ENCODE measurements at regions not wholly inside any gene's neighbourhood (a gene's known extent, or its start where the extent isn't known, plus 50 kb on each side); places are given as distances from the start of the nearest gene placed in this dataset.

DNA sequence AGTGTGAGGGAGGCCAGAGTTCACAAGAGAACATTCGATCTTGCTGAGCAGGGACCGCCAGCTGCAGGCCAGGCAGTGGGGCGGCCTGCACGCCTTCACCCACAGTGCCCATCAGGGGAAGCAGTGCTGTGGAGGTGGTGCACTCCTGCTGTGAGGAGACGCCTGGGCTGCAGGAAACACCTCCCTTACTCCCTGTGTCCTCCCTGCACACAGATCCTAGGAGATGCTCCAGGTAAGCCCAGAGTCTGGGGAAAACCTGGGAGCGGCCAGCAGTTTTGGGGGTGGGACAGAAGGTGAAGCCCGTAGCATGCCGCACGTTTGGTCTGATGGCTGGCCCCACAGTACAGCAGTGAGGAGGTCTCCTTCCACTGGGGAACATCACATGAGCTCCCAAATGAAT, 180.8 kb upstream of the RAB6C start:
- DNase-seq (no peak), ATAC-seq (no peak)
- Histone ChIP-seq H3K4me1 (peaks cover 2% of the 10 kb centered on the region), H3K9me3 (no peaks in the 10 kb centered on the region), H3K36me3 (replicated peaks in 1 of 2; ENCODE audit: insufficient read depth in 1 of 2, low read depth in 2 of 2) (no peaks in the 10 kb centered on the region), H3K27me3 (no peaks in the 10 kb centered on the region), H3K27ac (no peak overlapping the region), H3K4me3 (no peak overlapping the region)
- intact Hi-C loops (cut with DNase I): no loop called here
- TF ChIP-seq POLR2A (IDR thresholded peaks at IDR 0.05) (no peak), CTCF (IDR thresholded peaks at IDR 0.05) (no peak)
- WGBS, 2 donors: 78 to 83% methylated on average over 9 of the region's 9 CpGs

DNA sequence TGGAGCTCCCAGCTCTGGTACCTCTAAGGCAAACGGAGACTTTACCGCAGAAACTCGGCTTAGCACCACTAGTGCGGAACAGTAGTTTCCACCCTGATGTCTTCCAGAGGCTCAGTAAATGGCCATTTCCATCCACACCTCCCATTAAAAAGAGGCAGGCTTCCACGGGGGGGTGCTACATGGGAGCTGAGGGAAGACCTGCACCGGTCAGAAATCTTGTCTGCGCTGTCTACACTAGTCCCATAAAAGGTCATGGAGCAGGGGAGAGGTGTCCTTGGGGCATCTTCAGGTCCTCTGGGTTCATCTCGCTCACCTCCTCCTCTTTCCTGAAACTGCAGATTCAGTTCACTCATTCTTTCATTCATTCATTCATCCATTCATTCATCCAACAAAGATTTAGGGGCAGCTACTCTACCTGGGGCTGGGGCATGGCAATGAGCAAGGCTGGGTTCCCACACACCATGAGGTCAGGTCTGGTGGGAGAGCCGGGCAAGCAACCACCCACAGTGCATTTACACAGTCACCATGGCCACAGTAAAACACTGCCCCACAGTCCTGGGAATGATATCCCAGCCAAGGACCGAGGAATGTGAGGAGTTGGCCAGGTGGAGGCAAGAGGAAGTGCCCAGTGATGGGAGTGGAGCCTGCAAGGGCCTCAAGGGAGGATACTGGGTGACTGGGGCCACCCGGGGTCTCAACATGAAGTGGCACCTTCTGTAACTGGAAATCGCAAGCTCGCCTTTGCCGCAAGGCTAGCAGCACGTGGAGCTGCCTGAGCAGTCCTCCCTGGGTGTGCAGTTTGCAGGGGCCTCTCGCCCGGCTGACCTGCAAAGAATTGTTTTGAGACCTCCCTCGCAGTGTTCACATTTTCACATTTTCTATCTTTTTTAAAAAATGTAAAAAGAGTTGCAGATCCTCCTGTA, 180.2 kb upstream of the RAB6C start:
- no peaks in the 10 kb centered on the region for H3K4me1 ChIP-seq
- no peaks in the 10 kb centered on the region for H3K36me3 ChIP-seq (replicated peaks in 1 of 2; ENCODE audit: insufficient read depth in 1 of 2, low read depth in 2 of 2)
- 78 to 89% methylated on average over 17 to 18 of the region's 18 CpGs for WGBS, 2 donors
- TF ChIP-seq CTCF (IDR thresholded peaks at IDR 0.05) (no peak), POLR2A (IDR thresholded peaks at IDR 0.05) (no peak)
- no peak for DNase-seq
- intact Hi-C loops (cut with DNase I): no loop called here
- no peak overlapping the region for H3K27ac ChIP-seq
- H3K27me3 ChIP-seq: no peaks in the 10 kb centered on the region
- H3K4me3 ChIP-seq: no peak overlapping the region
- H3K9me3 ChIP-seq: no peaks in the 10 kb centered on the region
- ATAC-seq: no peak

- TF ChIP-seq CTCF (IDR thresholded peaks at IDR 0.05) (no peak), POLR2A (IDR thresholded peaks at IDR 0.05) (no peak)
- Histone ChIP-seq H3K4me1 (no peaks in the 10 kb centered on the region), H3K9me3 (no peaks in the 10 kb centered on the region), H3K36me3 (replicated peaks in 1 of 2; ENCODE audit: insufficient read depth in 1 of 2, low read depth in 2 of 2) (no peaks in the 10 kb centered on the region), H3K27ac (no peak overlapping the region), H3K27me3 (no peaks in the 10 kb centered on the region), H3K4me3 (no peak overlapping the region)
- DNase-seq: no peak
- no peak for ATAC-seq
- WGBS, 2 donors: 82 to 84% methylated on average over 5 of the region's 5 CpGs
- intact Hi-C loops (cut with DNase I): no loop called here
Observed at GRCh38 chr2:129800285-129800684, 179.2 kb upstream of the RAB6C start.

GRCh38 chr2:129800686-129801085, 178.8 kb upstream of the RAB6C start:
- Histone ChIP-seq H3K4me1 (no peaks in the 10 kb centered on the region), H3K4me3 (no peak overlapping the region), H3K27me3 (no peaks in the 10 kb centered on the region), H3K9me3 (no peaks in the 10 kb centered on the region), H3K36me3 (replicated peaks in 1 of 2; ENCODE audit: insufficient read depth in 1 of 2, low read depth in 2 of 2) (no peaks in the 10 kb centered on the region), H3K27ac (no peak overlapping the region)
- WGBS, 2 donors: 60 to 67% methylated on average over 5 of the region's 5 CpGs
- no peak for DNase-seq
- intact Hi-C loops (cut with DNase I): no loop called here
- no peak for ATAC-seq
- TF ChIP-seq POLR2A (IDR thresholded peaks at IDR 0.05) (no peak), CTCF (IDR thresholded peaks at IDR 0.05) (no peak)

DNA sequence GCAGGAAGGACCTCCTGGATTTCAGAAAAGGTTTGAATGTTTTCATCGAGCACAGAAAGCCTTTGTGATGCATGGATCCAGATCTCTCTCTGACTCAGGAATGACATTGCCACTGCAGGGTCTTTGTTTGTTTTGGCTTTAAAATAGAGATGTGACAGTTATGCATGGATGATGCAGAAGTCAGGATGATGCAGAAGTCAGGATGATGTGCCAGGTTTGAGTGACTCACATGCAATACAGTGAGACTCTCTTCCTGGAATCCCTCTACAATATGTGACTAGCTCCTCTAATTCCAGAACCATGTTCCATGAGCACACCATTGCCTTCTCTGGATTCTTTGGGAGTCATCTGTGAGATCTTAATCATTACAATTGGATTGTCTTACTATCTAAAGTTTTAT, 177.9 kb upstream of the RAB6C start:
- no peaks in the 10 kb centered on the region for H3K36me3 ChIP-seq (replicated peaks in 1 of 2; ENCODE audit: insufficient read depth in 1 of 2, low read depth in 2 of 2)
- DNase-seq (no peak), ATAC-seq (no peak)
- H3K4me3 ChIP-seq: no peak overlapping the region
- H3K4me1 ChIP-seq: no peaks in the 10 kb centered on the region
- 68 to 81% methylated on average over 1 of the region's 1 CpG for WGBS, 2 donors
- no peaks in the 10 kb centered on the region for H3K9me3 ChIP-seq
- no peak overlapping the region for H3K27ac ChIP-seq
- TF ChIP-seq CTCF (IDR thresholded peaks at IDR 0.05) (no peak), POLR2A (IDR thresholded peaks at IDR 0.05) (no peak)
- intact Hi-C loops (cut with DNase I): no loop called here
- H3K27me3 ChIP-seq: no peaks in the 10 kb centered on the region
